ENCODE measurements at regions not wholly inside any gene's neighbourhood (a gene's known extent, or its start where the extent isn't known, plus 50 kb on each side); places are given as distances from the start of the nearest gene placed in this dataset.

GRCh38 chr4:186809070-186809469 lies 85.4 kb upstream of the FAT1 start:
- TF ChIP-seq CREB1 (IDR thresholded peaks at IDR 0.05; ENCODE audit: low read depth): no peak
- TF ChIP-seq USF1 (IDR thresholded peaks at IDR 0.05): no peak
- no peak for TF ChIP-seq MAX (IDR thresholded peaks at IDR 0.05)
- no peak for TF ChIP-seq CEBPB (IDR thresholded peaks at IDR 0.05)
- no peak for TF ChIP-seq YY1 (IDR thresholded peaks at IDR 0.05; ENCODE audit: low read depth)
- TF ChIP-seq EP300 (IDR thresholded peaks at IDR 0.05; ENCODE audit: borderline replicate concordance): no peak
- no peak for TF ChIP-seq RAD21 (IDR thresholded peaks at IDR 0.05; ENCODE audit: low read depth)
- TF ChIP-seq REST (IDR thresholded peaks at IDR 0.05; ENCODE audit: low read depth): no peak
- no peak for TF ChIP-seq TCF12 (IDR thresholded peaks at IDR 0.05; ENCODE audit: low read depth)
- TF ChIP-seq TAF1 (IDR thresholded peaks at IDR 0.05; ENCODE audit: low read depth): no peak
- no peak for TF ChIP-seq ZBTB7A (IDR thresholded peaks at IDR 0.05; ENCODE audit: low read depth)

All from Ishikawa (cell line).